K562 (cell line): ENCODE measurements at regions not wholly inside any gene's neighbourhood (a gene's known extent, or its start where the extent isn't known, plus 50 kb on each side); places are given as distances from the start of the nearest gene placed in this dataset.

Experiments used
- ATAC-seq: fragments of 200-7000 bp; cut with Tn5 transposase; 3 replicates; pipeline ENCODE4 v1.9.1; 2020; ENCODE audit warnings: moderate library complexity
- BruUV-seq: library from RNA; stranded (reverse); fragments of 400-500 nt; replicated peaks from 2 replicates; lab custom pipeline; 2021; lab: Mats Ljungman, UMichigan
- CTCF ChIA-PET: fragments of 300-600 bp; formaldehyde crosslinking; extraction: SDS; loops from one replicate; lab custom pipeline; 2021; ENCODE audit warnings: low intra/inter-chr PET ratio; lab: Yijun Ruan, JAX
- POLR2A ChIA-PET: fragments of 300-600, 350-650 bp; sonication (Branson Sonifier 250); formaldehyde crosslinking; extraction: SDS; loops from one replicate; lab custom pipeline; 2021; ENCODE audit warnings: antibody characterized with exemption, inconsistent platforms; lab: Yijun Ruan, JAX
- DNase-seq, 4 experiments: peaks; one replicate each; pipeline versions ENCODE4 v3.0.0 to v3.0.0-alpha.2; 2011 to 2018; ENCODE audit warnings: low spot score in 3 of 4, mixed read lengths in 3 of 4; ENCODE audit errors: extremely low read depth in 1 of 4
- FAIRE-seq: peaks from 2 replicates; lab custom pipeline; 2011; peaks lifted over from hg19 to GRCh38; lab: Jason Lieb, UNC
- H2AFZ ChIP-seq: 2 replicates; pipeline ENCODE4 v1.6.0; 2011; ENCODE audit warnings: low read depth, low read length, control low read depth, inconsistent platforms
- H3K27ac ChIP-seq: fragments of 200-600 bp; 3 replicates; pipeline ENCODE4 v1.8.0; 2011; ENCODE audit warnings: low read depth, mild to moderate bottlenecking, control low read depth, inconsistent platforms, low read length, moderate library complexity, mixed read lengths; ENCODE audit errors: extremely low read depth
- H3K27me3 ChIP-seq, 2 experiments: fragments of 300-600 bp in 1 of 2; 2 replicates in 1 of 2; 3 replicates in 1 of 2; pipeline versions ENCODE4 v1.6.0 to v1.8.0; 2011; ENCODE audit warnings: inconsistent platforms in 2 of 2, low read length in 2 of 2, mild to moderate bottlenecking in 1 of 2, mixed read lengths in 1 of 2, moderate library complexity in 1 of 2; ENCODE audit not compliant: control insufficient read depth in 2 of 2, insufficient read depth in 2 of 2
- H3K36me3 ChIP-seq: fragments of 300-600 bp; 3 replicates; pipeline ENCODE4 v1.8.0; 2011; ENCODE audit warnings: mild to moderate bottlenecking, low read length, inconsistent platforms; ENCODE audit not compliant: control insufficient read depth, insufficient read depth
- H3K4me1 ChIP-seq, 2 experiments: fragments of 200-600 bp in 1 of 2; replicated peaks in 1 of 2; 2 replicates in 1 of 2; 3 replicates in 1 of 2; pipeline versions ENCODE4 v1.5.1 to v1.8.0; 2011; ENCODE audit warnings: inconsistent platforms in 2 of 2, low read length in 2 of 2, mild to moderate bottlenecking in 1 of 2, mixed read lengths in 1 of 2, moderate library complexity in 1 of 2; ENCODE audit not compliant: control insufficient read depth in 2 of 2, insufficient read depth in 2 of 2
- H3K4me2 ChIP-seq: 2 replicates; pipeline ENCODE4 v1.6.1; 2011; ENCODE audit warnings: low read length, control low read depth, inconsistent platforms, mixed read lengths; ENCODE audit not compliant: insufficient read depth
- H3K4me3 ChIP-seq: fragments of 200-600 bp; sonication (generic), shearing (Covaris generic); 2 replicates; pipeline ENCODE4 v1.5.1; 2016; ENCODE audit warnings: control low read depth, inconsistent platforms
- H3K79me2 ChIP-seq: fragments of 200-600 bp; 3 replicates; pipeline ENCODE4 v1.8.0; 2011; ENCODE audit warnings: low read length, inconsistent platforms; ENCODE audit not compliant: control insufficient read depth, insufficient read depth
- H3K9ac ChIP-seq, 2 experiments: 2 replicates each; pipeline versions ENCODE4 v1.6.0 to v1.6.1; 2011; ENCODE audit warnings: low read depth in 2 of 2, low read length in 2 of 2, control low read depth in 1 of 2, inconsistent platforms in 1 of 2, mild to moderate bottlenecking in 1 of 2, mixed read lengths in 1 of 2; ENCODE audit not compliant: insufficient read depth in 1 of 2
- H3K9me1 ChIP-seq: one replicate; pipeline ENCODE4 v1.6.0; 2011; ENCODE audit warnings: inconsistent platforms, mild to moderate bottlenecking, low read length, moderate library complexity; ENCODE audit not compliant: control insufficient read depth, insufficient read depth
- H3K9me3 ChIP-seq: replicated peaks from 2 replicates; pipeline ENCODE4 v1.5.1; 2011; ENCODE audit warnings: low read depth, low read length, inconsistent platforms; ENCODE audit not compliant: control insufficient read depth, insufficient read depth
- H4K20me1 ChIP-seq: replicated peaks from 2 replicates; pipeline ENCODE4 v1.6.1; 2011; ENCODE audit warnings: low read length, inconsistent platforms, mixed read lengths; ENCODE audit not compliant: control insufficient read depth, insufficient read depth
- ATF7 ChIP-seq: fragments of 450-650 bp; IDR thresholded peaks from 2 replicates; pipeline ENCODE4 v1.7.1; 2014; ENCODE audit warnings: mild to moderate bottlenecking, moderate library complexity
- CEBPG ChIP-seq, 3 experiments: fragments of 200-800 bp in 1 of 3; sonication (Bioruptor generic) in 1 of 3; sonication (generic) in 1 of 3; formaldehyde crosslinking in 1 of 3; IDR thresholded peaks in 2 of 3; conservative IDR thresholded peaks in 1 of 3; 2 replicates each; pipeline versions ENCODE4 v1.6.1 to v1.8.0; 2016 to 2022; ENCODE audit warnings: missing compliant biosample characterization in 2 of 3, missing genetic modification characterization in 2 of 3, mild to moderate bottlenecking in 1 of 3, missing genetic modification reagents in 1 of 3
- CTCF ChIP-seq, 3 experiments: IDR thresholded peaks in 2 of 3; conservative IDR thresholded peaks in 1 of 3; 2 replicates each; pipeline ENCODE4 v1.5.1; 2011 to 2012; ENCODE audit warnings: low read length in 3 of 3, mild to moderate bottlenecking in 3 of 3, control low read depth in 2 of 3, improper control_type of control experiment in 1 of 3, inconsistent platforms in 1 of 3, low read depth in 1 of 3, mixed read lengths in 1 of 3, moderate library complexity in 1 of 3; ENCODE audit not compliant: insufficient read depth in 2 of 3
- ETS1 ChIP-seq: conservative IDR thresholded peaks from 2 replicates; pipeline ENCODE4 v1.6.1; 2011; ENCODE audit warnings: low read depth, mild to moderate bottlenecking, low read length; ENCODE audit not compliant: control insufficient read depth
- MTA1 ChIP-seq: fragments of 450-650 bp; IDR thresholded peaks from 2 replicates; pipeline ENCODE4 v1.6.1; 2017; ENCODE audit warnings: borderline replicate concordance
- NCOA6 ChIP-seq: fragments of 450-650 bp; IDR thresholded peaks from 2 replicates; pipeline ENCODE4 v1.6.1; 2017; ENCODE audit warnings: mild to moderate bottlenecking
- NKRF ChIP-seq: fragments of 450-650 bp; IDR thresholded peaks from 2 replicates; pipeline ENCODE4 v1.6.1; 2016; ENCODE audit warnings: borderline replicate concordance
- POLR2H ChIP-seq: IDR thresholded peaks from 2 replicates; pipeline ENCODE4 v1.6.1; 2016; ENCODE audit warnings: missing genetic modification characterization, low read depth, mild to moderate bottlenecking, control low read depth, missing compliant biosample characterization, moderate library complexity
- XRCC5 ChIP-seq: fragments of 200-400 bp; formaldehyde crosslinking; IDR thresholded peaks from 2 replicates; pipeline ENCODE4 v1.6.1; 2017; ENCODE audit warnings: low read depth, mild to moderate bottlenecking, low read length
- ZBED1 ChIP-seq: IDR thresholded peaks from 2 replicates; pipeline ENCODE4 v1.6.1; 2014
- ZBTB17 ChIP-seq: fragments of 450-650 bp; formaldehyde crosslinking; IDR thresholded peaks from 2 replicates; pipeline ENCODE4 v1.4.0; 2020; ENCODE audit warnings: mild to moderate bottlenecking
- ZNF324 ChIP-seq: fragments of 250-450 bp; sonication (Bioruptor Pico); IDR thresholded peaks from 2 replicates; pipeline ENCODE4 v1.4.0; 2020; ENCODE audit warnings: mild to moderate bottlenecking
- WGBS: fragments of 100-300 bp; shearing (Covaris generic); methylation state at CpG from one replicate; pipeline ENCODE4 v1.1.6; 2016; ENCODE audit warnings: low coverage, mixed read lengths; ENCODE audit not compliant: insufficient coverage; ENCODE audit errors: missing lambda C conversion rate; 5-methylcytosine and 5-hydroxymethylcytosine counted together
- in situ Hi-C: fragments of 300-500 bp; cut with MboI; formaldehyde crosslinking; loops from 4 replicates; pipeline ENCODE4 v1.15.0; 2018; ENCODE audit warnings: inconsistent platforms, mixed read lengths
- intact Hi-C: fragments of 100-400 bp; cut with micrococcal nuclease; formaldehyde crosslinking; loops from 2 replicates; pipeline ENCODE4 v1.14.2; 2022

- no TSS peak for BruUV-seq
- no peak for FAIRE-seq
- Histone ChIP-seq H3K79me2 (no peaks in the 10 kb centered on the region), H3K9me1 (no peaks in the 10 kb centered on the region), H3K36me3 (no peaks in the 10 kb centered on the region), H3K27ac (no peak overlapping the region), H3K9ac (no peak overlapping the region), H2AFZ (no peak overlapping the region), H3K9me3 (0 out of 2 replicates have a peak, but pooled peaks cover 1% of the 10 kb centered on the region), H3K4me2 (no peak overlapping the region), H3K27me3 (peaks cover 0 to 23% of the 10 kb centered on the region in 2 experiments; a peak in 4 of 5 replicates), H3K4me3 (no peak overlapping the region), H3K4me1 (no peaks in the 10 kb centered on the region), H4K20me1 (no peaks in the 10 kb centered on the region)
- intact Hi-C loops (no loop called here), in situ Hi-C loops (no loop called here)
- ChIA-PET CTCF (no interaction called here), POLR2A (no interaction called here)
- WGBS, result 0% methylated on average over 2 of the region's 2 CpGs
- ATAC-seq, result no peak
- TF ChIP-seq MTA1 (no peak), NCOA6 (no peak), ATF7 (no peak), NKRF (no peak), CEBPG (CRISPR knock-in tag; IDR thresholded peaks at IDR 0.05) (no peak), CEBPG (tag; conservative IDR thresholded peaks at IDR 0.05 in 1 of 2, IDR thresholded peaks at IDR 0.05 in 1 of 2) (no peak), ZNF324 (CRISPR knock-in tag) (no peak), CTCF (IDR thresholded peaks at IDR 0.05 in 2 of 3, conservative IDR thresholded peaks at IDR 0.05 in 1 of 3; ENCODE audit: insufficient read depth in 2 of 3, low read depth in 1 of 3, low read length in 3 of 3) (no peak), ZBED1 (no peak), POLR2H (tag) (no peak), XRCC5 (no peak), ZBTB17 (no peak), ETS1 (no peak)
- DNase-seq, result no peak
Observed at GRCh38 chr20:48156521-48156920, 371.2 kb upstream of the SULF2 start.
